HG02852 (cell line): ENCODE measurements at regions not wholly inside any gene's neighbourhood (a gene's known extent, or its start where the extent isn't known, plus 50 kb on each side); places are given as distances from the start of the nearest gene placed in this dataset.

Experiments
- ATAC-seq: cut with Tn5 transposase; IDR thresholded peaks from one replicate; pipeline ENCODE4 v1.9.1; 2021; ENCODE audit warnings: mild to moderate bottlenecking, moderate library complexity; ENCODE audit not compliant: unreplicated experiment

- no peak for ATAC-seq
These were observed 1328.4 kb downstream of the PCDH9 start for GRCh38 chr13:65901723-65902122.

- ATAC-seq: no peak
These were observed 1336.1 kb downstream of the PCDH9 start for GRCh38 chr13:65894049-65894448.

GRCh38 chr13:65892859-65893258 is 1337.3 kb downstream of the PCDH9 start:
- no peak for ATAC-seq

- no peak for ATAC-seq
These were observed 1340.8 kb downstream of the PCDH9 start for GRCh38 chr13:65889368-65889767.

DNA sequence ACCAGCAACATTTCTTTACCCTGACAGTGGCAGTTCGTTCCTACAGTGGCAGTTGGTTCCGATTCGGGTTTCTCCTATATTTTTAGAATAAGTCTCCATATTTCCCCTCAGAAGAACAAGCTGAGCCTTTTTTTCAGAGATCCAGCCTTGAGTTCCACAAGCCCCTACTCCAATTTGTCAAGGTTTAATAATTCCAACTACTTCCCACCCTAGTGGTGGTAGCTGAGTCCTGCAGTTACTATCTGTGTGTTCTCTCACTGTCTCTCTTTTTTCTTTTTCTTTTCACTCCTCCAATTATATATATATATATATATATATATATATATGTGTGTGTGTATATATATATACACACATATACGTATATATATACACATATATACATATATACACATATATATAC is 1347.3 kb downstream of the PCDH9 start:
- ATAC-seq: no peak

- no peak for ATAC-seq
These were observed 1348.5 kb downstream of the PCDH9 start for GRCh38 chr13:65881561-65882155.

GRCh38 chr13:65875031-65875430 is 1355.1 kb downstream of the PCDH9 start:
- no peak for ATAC-seq

DNA sequence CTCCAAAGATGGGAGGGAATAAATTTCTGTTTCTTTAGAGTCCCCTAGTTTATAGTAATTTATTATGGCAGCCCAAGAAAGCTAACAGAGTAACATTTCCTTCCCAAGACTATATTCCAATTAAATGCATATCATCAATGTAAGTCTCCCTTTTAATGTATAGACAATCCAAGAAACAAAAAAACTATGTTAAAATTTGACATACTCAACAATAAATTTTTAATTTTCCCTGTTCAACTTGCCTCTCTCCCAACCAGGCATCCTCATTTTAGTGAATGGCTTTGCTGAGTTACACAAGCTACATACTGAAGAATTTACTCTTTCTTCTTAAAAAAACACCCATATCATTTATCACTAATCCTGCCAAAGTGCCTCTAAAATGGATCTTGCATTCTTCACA is 1357.7 kb downstream of the PCDH9 start:
- no peak for ATAC-seq

DNA sequence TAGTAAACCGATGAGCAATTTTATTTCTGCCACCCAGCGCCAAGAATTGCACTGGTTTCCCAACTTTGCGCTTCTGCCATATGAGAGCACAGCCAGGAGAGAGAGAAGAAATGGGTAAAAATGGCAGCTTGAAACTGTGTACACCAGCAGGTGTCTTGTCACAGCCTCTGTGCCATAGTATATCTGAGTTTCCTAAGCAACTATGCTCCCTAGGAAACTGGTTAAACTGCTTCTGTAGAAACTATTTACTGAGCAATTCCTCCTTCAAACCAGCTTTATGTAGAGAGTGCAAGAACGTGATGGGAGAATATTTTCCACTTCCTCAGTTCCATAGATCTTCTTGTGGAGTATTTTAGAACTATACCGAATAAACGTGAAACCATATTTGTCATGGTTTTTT is 1361.3 kb downstream of the PCDH9 start:
- no peak for ATAC-seq

GRCh38 chr13:65868099-65868498 is 1362.0 kb downstream of the PCDH9 start:
- ATAC-seq: no peak

DNA sequence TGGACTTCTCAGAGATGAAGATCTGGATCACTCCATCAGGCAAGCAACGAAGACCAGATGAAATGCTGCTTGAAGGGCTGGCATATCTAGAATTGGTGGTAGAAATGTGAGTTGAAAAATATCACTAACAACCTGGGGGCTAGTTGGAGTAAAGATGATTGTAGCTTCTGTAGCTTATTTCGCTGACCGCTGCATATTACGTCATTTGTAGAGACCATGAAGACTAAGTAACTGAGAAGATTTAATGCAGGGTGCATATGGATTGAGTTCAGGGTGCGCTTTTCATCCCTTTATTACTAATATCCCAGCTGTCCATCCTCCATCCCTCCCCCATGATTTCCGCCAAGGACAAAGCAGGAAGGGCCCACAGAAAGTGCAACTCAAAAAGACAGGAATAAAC is 1364.0 kb downstream of the PCDH9 start:
- no peak for ATAC-seq

- no peak for ATAC-seq
These were observed 1364.9 kb downstream of the PCDH9 start for GRCh38 chr13:65865206-65865605.

DNA sequence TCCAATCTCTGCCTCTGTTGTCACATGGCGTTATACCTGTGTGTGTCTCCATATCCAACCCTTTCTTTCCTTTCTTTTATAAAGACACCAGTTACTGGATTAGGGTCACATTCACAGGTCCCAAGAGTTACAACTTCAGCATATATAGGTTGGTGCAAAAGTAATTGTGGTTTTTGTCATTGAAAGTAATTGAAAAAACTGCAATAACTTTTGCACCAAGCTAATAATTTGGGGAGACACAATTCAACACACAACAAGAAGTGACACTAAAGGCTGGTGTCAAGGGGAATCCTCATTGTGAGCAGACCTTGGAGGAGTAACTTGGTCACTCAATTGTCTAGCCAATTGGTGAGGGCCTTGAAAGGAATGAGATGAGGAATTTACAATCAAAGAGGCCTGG is 1366.1 kb downstream of the PCDH9 start:
- ATAC-seq: no peak

- ATAC-seq: no peak
These were observed 1369.8 kb downstream of the PCDH9 start for GRCh38 chr13:65860306-65860705.

GRCh38 chr13:65857942-65858565 is 1372.1 kb downstream of the PCDH9 start:
- ATAC-seq: no peak

GRCh38 chr13:65856431-65856830 is 1373.7 kb downstream of the PCDH9 start:
- ATAC-seq: no peak

GRCh38 chr13:65855242-65855805 is 1374.8 kb downstream of the PCDH9 start:
- ATAC-seq: no peak

DNA sequence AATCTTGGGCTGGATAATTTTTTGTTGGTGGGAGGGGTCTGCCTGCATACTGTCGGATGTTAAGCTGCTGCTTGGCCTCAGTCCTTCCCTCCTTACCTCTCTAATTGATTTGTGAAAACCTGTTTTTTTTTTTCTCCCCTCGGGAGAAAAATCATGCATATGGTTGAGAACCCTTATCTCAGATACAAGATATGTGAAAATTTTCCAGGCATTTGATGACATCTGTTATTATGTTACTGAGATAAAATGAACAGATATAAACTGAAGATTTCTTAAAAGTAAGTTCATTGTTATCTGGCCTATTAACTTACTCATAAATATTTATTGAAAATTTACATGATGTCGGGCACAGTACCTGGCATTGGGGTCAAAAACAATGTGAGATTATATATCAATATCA is 1375.7 kb downstream of the PCDH9 start:
- no peak for ATAC-seq

DNA sequence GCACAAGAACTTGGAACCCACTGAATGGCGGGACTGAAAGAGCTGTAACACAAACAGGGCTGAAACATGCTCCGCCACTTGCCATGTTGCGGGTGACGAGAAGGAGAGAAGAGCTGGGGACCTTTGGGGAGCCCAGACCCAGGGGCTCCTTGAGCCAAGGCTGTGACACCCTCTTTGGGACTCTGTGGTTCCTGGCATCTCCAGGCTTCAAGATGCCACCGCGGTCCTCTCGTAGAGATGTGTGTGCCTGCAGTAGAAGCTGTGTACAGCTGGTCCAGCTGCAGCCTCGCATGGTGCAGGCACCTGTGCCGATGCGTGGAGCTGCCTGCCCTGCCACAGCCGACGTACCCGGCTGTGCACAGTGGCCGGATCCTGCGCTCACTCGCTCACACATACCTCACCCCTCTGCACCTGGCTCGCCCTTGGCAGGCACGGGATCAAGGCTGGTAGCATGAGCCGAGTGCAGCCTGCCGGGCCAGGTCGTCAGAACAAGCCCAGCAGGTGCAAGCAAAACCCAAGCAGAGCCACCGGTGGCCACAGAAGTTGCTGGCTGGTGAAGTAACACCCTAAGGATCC is 1385.8 kb downstream of the PCDH9 start:
- no peak for ATAC-seq

DNA sequence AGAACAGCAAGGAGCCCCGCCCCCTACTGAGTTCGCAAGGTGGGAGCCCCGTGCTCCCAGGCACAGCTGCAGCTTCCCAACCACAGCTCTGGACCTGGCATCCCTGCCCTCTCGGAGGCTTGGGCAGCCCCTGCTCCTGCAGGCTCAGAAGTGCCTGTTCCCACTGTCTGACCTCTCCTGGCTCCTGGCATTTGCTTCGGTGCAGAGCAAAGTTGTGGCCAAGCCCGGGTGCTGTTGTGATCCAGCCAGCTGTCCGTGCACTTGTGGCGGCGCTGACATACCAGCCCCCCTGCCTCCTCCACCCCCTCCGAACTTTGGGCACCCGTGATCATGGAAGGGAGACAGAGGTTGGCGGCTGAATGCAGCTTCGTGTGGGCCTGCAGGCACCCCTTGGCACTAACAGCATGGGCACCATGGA is 1386.8 kb downstream of the PCDH9 start:
- ATAC-seq: no peak

GRCh38 chr13:65841156-65841555 is 1389.0 kb downstream of the PCDH9 start:
- ATAC-seq: no peak

DNA sequence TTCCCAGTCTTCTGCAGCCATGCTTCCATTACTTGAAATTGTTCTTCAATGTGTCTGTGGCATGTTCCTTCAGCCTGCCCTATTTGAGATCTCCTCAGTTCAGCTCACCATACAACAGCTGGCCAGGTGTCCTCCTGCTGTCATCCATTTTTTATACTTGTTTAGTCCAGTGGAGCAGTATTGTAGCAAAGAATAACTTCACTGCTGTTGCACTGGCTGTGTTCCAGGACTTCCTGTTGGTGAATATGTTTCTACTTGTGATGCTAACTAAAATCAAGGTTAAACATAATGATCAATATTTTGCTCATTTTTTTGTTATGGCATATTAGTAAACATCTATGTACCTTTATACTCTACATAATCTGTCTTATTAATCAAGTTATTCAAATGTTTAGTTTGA is 1394.1 kb downstream of the PCDH9 start:
- no peak for ATAC-seq
